Parathyroid adenoma (tissue), 2 donors: ENCODE measurements at regions not wholly inside any gene's neighbourhood (a gene's known extent, or its start where the extent isn't known, plus 50 kb on each side); places are given as distances from the start of the nearest gene placed in this dataset.

Experiments used
- H2AFZ ChIP-seq: fragments of 300-600 bp; sonication (generic); one replicate; pipeline ENCODE4 v1.7.0; 2017; ENCODE audit warnings: antibody characterized with exemption, mild to moderate bottlenecking
- H3K27ac ChIP-seq: fragments of 300-600 bp; sonication (generic); one replicate; pipeline ENCODE4 v1.7.0; 2017
- H3K27me3 ChIP-seq: fragments of 300-600 bp; sonication (generic); one replicate; pipeline ENCODE4 v1.7.0; 2017; ENCODE audit warnings: low read length; ENCODE audit not compliant: control insufficient read depth, insufficient read depth
- H3K36me3 ChIP-seq: fragments of 300-600 bp; sonication (generic); one replicate; pipeline ENCODE4 v1.7.0; 2017; ENCODE audit warnings: low read length; ENCODE audit not compliant: control insufficient read depth, insufficient read depth
- H3K4me1 ChIP-seq: fragments of 300-600 bp; sonication (generic); one replicate; pipeline ENCODE4 v1.7.0; 2017; ENCODE audit warnings: control low read depth
- H3K4me2 ChIP-seq: fragments of 300-600 bp; sonication (generic); one replicate; pipeline ENCODE4 v1.7.0; 2017; ENCODE audit warnings: low read length
- H3K4me3 ChIP-seq: fragments of 300-600 bp; sonication (generic); one replicate; pipeline ENCODE4 v1.7.0; 2017; ENCODE audit warnings: low read depth, low read length
- H3K79me2 ChIP-seq: fragments of 300-600 bp; sonication (generic); one replicate; pipeline ENCODE4 v1.7.0; 2017; ENCODE audit warnings: control low read depth
- H3K9ac ChIP-seq: fragments of 300-600 bp; sonication (generic); one replicate; pipeline ENCODE4 v1.7.0; 2017; ENCODE audit warnings: mild to moderate bottlenecking
- H3K9me3 ChIP-seq: fragments of 300-600 bp; sonication (generic); one replicate; pipeline ENCODE4 v1.7.0; 2017; ENCODE audit warnings: low read length; ENCODE audit not compliant: control insufficient read depth
- CTCF ChIP-seq: fragments of 300-600 bp; sonication (generic); IDR thresholded peaks from one replicate; pipeline ENCODE4 v1.7.0; 2017; ENCODE audit warnings: antibody characterized with exemption, mild to moderate bottlenecking
- donor health status: primary hyperparathyroidism.

GRCh38 chrX:43493756-43494155, 162.3 kb upstream of the MAOA start:
- H3K27ac ChIP-seq: no peak overlapping the region
- H3K9ac ChIP-seq: no peak overlapping the region
- no peaks in the 10 kb centered on the region for H3K27me3 ChIP-seq
- no peaks in the 10 kb centered on the region for H3K4me1 ChIP-seq
- no peaks in the 10 kb centered on the region for H3K9me3 ChIP-seq
- no peak overlapping the region for H3K4me3 ChIP-seq
- no peak overlapping the region for H3K4me2 ChIP-seq
- no peak for TF ChIP-seq CTCF
- H3K79me2 ChIP-seq: no peaks in the 10 kb centered on the region
- H3K36me3 ChIP-seq: no peaks in the 10 kb centered on the region
- H2AFZ ChIP-seq: no peak overlapping the region

- Histone ChIP-seq H3K4me1 (no peaks in the 10 kb centered on the region), H3K27ac (no peak overlapping the region), H2AFZ (no peak overlapping the region), H3K9me3 (no peaks in the 10 kb centered on the region), H3K79me2 (no peaks in the 10 kb centered on the region), H3K4me2 (no peak overlapping the region), H3K9ac (no peak overlapping the region), H3K36me3 (no peaks in the 10 kb centered on the region), H3K4me3 (no peak overlapping the region), H3K27me3 (no peaks in the 10 kb centered on the region)
- no peak for TF ChIP-seq CTCF
These were observed 155.9 kb upstream of the MAOA start for GRCh38 chrX:43500246-43500645.

- H3K36me3 ChIP-seq: no peaks in the 10 kb centered on the region
- no peak overlapping the region for H3K27ac ChIP-seq
- H3K79me2 ChIP-seq: no peaks in the 10 kb centered on the region
- no peak overlapping the region for H3K4me2 ChIP-seq
- H2AFZ ChIP-seq: peak overlapping the region; percentile 22
- H3K27me3 ChIP-seq: no peaks in the 10 kb centered on the region
- no peaks in the 10 kb centered on the region for H3K9me3 ChIP-seq
- H3K4me3 ChIP-seq: no peak overlapping the region
- no peaks in the 10 kb centered on the region for H3K4me1 ChIP-seq
- no peak overlapping the region for H3K9ac ChIP-seq
- no peak for TF ChIP-seq CTCF
These were observed 155.0 kb upstream of the MAOA start for GRCh38 chrX:43500996-43501694.

GRCh38 chrX:43504394-43504793, 151.7 kb upstream of the MAOA start:
- no peak for TF ChIP-seq CTCF
- Histone ChIP-seq H3K4me1 (no peaks in the 10 kb centered on the region), H3K9ac (no peak overlapping the region), H3K27ac (no peak overlapping the region), H3K27me3 (no peaks in the 10 kb centered on the region), H3K4me2 (no peak overlapping the region), H3K79me2 (no peaks in the 10 kb centered on the region), H3K36me3 (no peaks in the 10 kb centered on the region), H3K4me3 (no peak overlapping the region), H2AFZ (no peak overlapping the region), H3K9me3 (no peaks in the 10 kb centered on the region)

GRCh38 chrX:43505769-43506168, 150.3 kb upstream of the MAOA start:
- H3K36me3 ChIP-seq: no peaks in the 10 kb centered on the region
- no peak overlapping the region for H3K27ac ChIP-seq
- H3K27me3 ChIP-seq: no peaks in the 10 kb centered on the region
- H3K9ac ChIP-seq: no peak overlapping the region
- no peak overlapping the region for H2AFZ ChIP-seq
- no peak for TF ChIP-seq CTCF
- H3K4me3 ChIP-seq: no peak overlapping the region
- H3K79me2 ChIP-seq: no peaks in the 10 kb centered on the region
- no peaks in the 10 kb centered on the region for H3K4me1 ChIP-seq
- H3K4me2 ChIP-seq: no peak overlapping the region
- H3K9me3 ChIP-seq: no peaks in the 10 kb centered on the region
